Vagina (tissue), 2 donors: ENCODE measurements at regions not wholly inside any gene's neighbourhood (a gene's known extent, or its start where the extent isn't known, plus 50 kb on each side); places are given as distances from the start of the nearest gene placed in this dataset.

Experiments
- POLR2A ChIP-seq, 2 donors: fragments of 450-650 bp; IDR thresholded peaks; one replicate each; pipeline ENCODE4 v1.6.1; 2017; ENCODE audit warnings: antibody characterized with exemption in 2 of 2, mild to moderate bottlenecking in 2 of 2, moderate library complexity in 2 of 2
- POLR2AphosphoS5 ChIP-seq, 2 donors: sonication (generic); formaldehyde crosslinking; IDR thresholded peaks; one replicate each; pipeline ENCODE4 v1.9.0; 2017; ENCODE audit warnings: antibody characterized with exemption in 2 of 2, mild to moderate bottlenecking in 2 of 2, low read depth in 1 of 2; ENCODE audit not compliant: insufficient read depth in 1 of 2

DNA sequence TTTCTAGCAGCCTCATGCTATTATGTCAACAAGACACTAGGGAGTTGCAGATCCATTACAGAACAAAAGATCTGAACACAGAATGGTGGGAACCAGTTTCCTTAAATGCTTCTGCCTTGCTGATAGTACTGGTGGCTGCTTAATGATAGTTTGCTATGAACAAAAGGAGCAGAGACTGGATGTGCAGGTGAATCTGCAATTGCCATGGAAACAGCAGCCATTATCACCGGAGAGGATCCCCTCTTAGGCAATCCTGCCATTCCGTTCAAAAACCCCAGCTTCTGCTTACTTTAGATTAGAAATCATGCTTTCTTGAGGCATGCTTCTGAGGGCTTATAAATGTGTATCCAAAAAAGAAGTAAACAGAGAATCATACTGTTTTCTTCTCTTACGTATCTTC lies 80.0 kb upstream of the PRKAR2B start:
- TF ChIP-seq POLR2AphosphoS5 (IDR thresholded peaks at IDR 0.05; ENCODE audit: insufficient read depth in 1 of 2, low read depth in 1 of 2) (no peak), POLR2A (IDR thresholded peaks at IDR 0.05) (no peak)
